ENCODE measurements at regions not wholly inside any gene's neighbourhood (a gene's known extent, or its start where the extent isn't known, plus 50 kb on each side); places are given as distances from the start of the nearest gene placed in this dataset.
A peak's percentile ranks its signal among the peaks of the same experiment; 100 is the strongest.

- peak overlapping the region; percentile 33 for H3K4me2 ChIP-seq (replicated peaks; ENCODE audit: low read depth, low read length, poor library complexity, severe bottlenecking)
- no peak overlapping the region for H3K27ac ChIP-seq (ENCODE audit: low read length in 2 of 2)
- Mint-ChIP-seq H3K4me3 (no peak overlapping the region), H3K27me3 (peaks cover 21% of the 10 kb centered on the region), H3K27ac (no peak overlapping the region), H3K9me3 (ENCODE audit: insufficient read depth) (no peaks in the 10 kb centered on the region), H3K4me1 (peaks cover 20% of the 10 kb centered on the region)
- no CpG with 5 or more reads among the region's 8 CpGs for WGBS (ENCODE audit: insufficient coverage)
- intact Hi-C loops (cut with micrococcal nuclease), result no loop called here
- no peak overlapping the region for H3K9ac ChIP-seq (ENCODE audit: low read length)
- H3K4me1 ChIP-seq (ENCODE audit: control insufficient read depth in 2 of 2, insufficient read depth in 2 of 2, low read length in 2 of 2), result peaks cover 20 to 24% of the 10 kb centered on the region in 2 donors
- no peaks in the 10 kb centered on the region for H3K79me2 ChIP-seq (ENCODE audit: control insufficient read depth, insufficient read depth, low read length)
- H4K20me1 ChIP-seq (ENCODE audit: control insufficient read depth, insufficient read depth, low read length, poor library complexity, severe bottlenecking), result no peaks in the 10 kb centered on the region
- DNase-seq, result peak; percentile 3
- peaks cover 0 to 6% (median 2%) of the 10 kb centered on the region in 4 experiments for H3K27me3 ChIP-seq (replicated peaks in 1 of 4; ENCODE audit: control extremely low read depth in 1 of 4, control insufficient read depth in 3 of 4, insufficient read depth in 4 of 4, low read length in 3 of 4)
- no peaks in the 10 kb centered on the region for H3K36me3 ChIP-seq (replicated peaks in 1 of 2; ENCODE audit: control extremely low read depth in 1 of 2, control insufficient read depth in 1 of 2, extremely low read depth in 1 of 2, insufficient read depth in 2 of 2, low read length in 1 of 2)
- H3K9me3 ChIP-seq (ENCODE audit: control extremely low read depth in 1 of 3, control insufficient read depth in 2 of 3, insufficient read depth in 1 of 3, low read length in 2 of 3), result no peaks in the 10 kb centered on the region
- H2AFZ ChIP-seq (ENCODE audit: insufficient read depth, low read depth, low read length, poor library complexity, severe bottlenecking), result no peak overlapping the region
- POLR2A ChIA-PET, result no interaction called here
- no peak overlapping the region for H3K4me3 ChIP-seq (ENCODE audit: control extremely low read depth in 1 of 5, extremely low read depth in 1 of 5, insufficient read depth in 1 of 5, low read depth in 2 of 5, low read length in 4 of 5)
- TF ChIP-seq, protein P1, sequence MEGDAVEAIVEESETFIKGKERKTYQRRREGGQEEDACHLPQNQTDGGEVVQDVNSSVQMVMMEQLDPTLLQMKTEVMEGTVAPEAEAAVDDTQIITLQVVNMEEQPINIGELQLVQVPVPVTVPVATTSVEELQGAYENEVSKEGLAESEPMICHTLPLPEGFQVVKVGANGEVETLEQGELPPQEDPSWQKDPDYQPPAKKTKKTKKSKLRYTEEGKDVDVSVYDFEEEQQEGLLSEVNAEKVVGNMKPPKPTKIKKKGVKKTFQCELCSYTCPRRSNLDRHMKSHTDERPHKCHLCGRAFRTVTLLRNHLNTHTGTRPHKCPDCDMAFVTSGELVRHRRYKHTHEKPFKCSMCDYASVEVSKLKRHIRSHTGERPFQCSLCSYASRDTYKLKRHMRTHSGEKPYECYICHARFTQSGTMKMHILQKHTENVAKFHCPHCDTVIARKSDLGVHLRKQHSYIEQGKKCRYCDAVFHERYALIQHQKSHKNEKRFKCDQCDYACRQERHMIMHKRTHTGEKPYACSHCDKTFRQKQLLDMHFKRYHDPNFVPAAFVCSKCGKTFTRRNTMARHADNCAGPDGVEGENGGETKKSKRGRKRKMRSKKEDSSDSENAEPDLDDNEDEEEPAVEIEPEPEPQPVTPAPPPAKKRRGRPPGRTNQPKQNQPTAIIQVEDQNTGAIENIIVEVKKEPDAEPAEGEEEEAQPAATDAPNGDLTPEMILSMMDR (IDR thresholded peaks at IDR 0.05), result no peak
- TF ChIP-seq EZH2 (IDR thresholded peaks at IDR 0.05; ENCODE audit: borderline replicate concordance, insufficient read depth, low read depth, low read length, poor library complexity, severe bottlenecking), result no peak
- ATAC-seq (ENCODE audit: low read depth), result no peak
- CTCF ChIA-PET, result interaction anchor here (0.7 kb wide), 1 partner anchor 1701 kb away, joined by 4 read pairs; no protein-coding TSS in a partner anchor
Observed at GRCh38 chr5:107293541-107294210, 377.1 kb downstream of the EFNA5 start.

- no peaks in the 10 kb centered on the region for H3K9me3 ChIP-seq (ENCODE audit: control extremely low read depth in 1 of 3, control insufficient read depth in 2 of 3, insufficient read depth in 1 of 3, low read length in 2 of 3)
- ChIA-PET POLR2A (no interaction called here), CTCF (no interaction called here)
- H3K27ac ChIP-seq (ENCODE audit: low read length in 2 of 2), result no peak overlapping the region
- Mint-ChIP-seq H3K27ac (no peak overlapping the region), H3K4me3 (no peak overlapping the region), H3K27me3 (peaks cover 9% of the 10 kb centered on the region), H3K4me1 (peaks cover 24% of the 10 kb centered on the region), H3K9me3 (ENCODE audit: insufficient read depth) (no peaks in the 10 kb centered on the region)
- no peaks in the 10 kb centered on the region for H4K20me1 ChIP-seq (ENCODE audit: control insufficient read depth, insufficient read depth, low read length, poor library complexity, severe bottlenecking)
- peaks cover 0 to 7% (median 1%) of the 10 kb centered on the region in 4 experiments for H3K27me3 ChIP-seq (replicated peaks in 1 of 4; ENCODE audit: control extremely low read depth in 1 of 4, control insufficient read depth in 3 of 4, insufficient read depth in 4 of 4, low read length in 3 of 4)
- intact Hi-C loops (cut with micrococcal nuclease), result no loop called here
- peaks cover 23 to 29% of the 10 kb centered on the region in 2 donors for H3K4me1 ChIP-seq (ENCODE audit: control insufficient read depth in 2 of 2, insufficient read depth in 2 of 2, low read length in 2 of 2)
- no peak overlapping the region for H3K9ac ChIP-seq (ENCODE audit: low read length)
- TF ChIP-seq EZH2 (IDR thresholded peaks at IDR 0.05; ENCODE audit: borderline replicate concordance, insufficient read depth, low read depth, low read length, poor library complexity, severe bottlenecking), result no peak
- TF ChIP-seq, protein P1 (IDR thresholded peaks at IDR 0.05), result no peak
- no peaks in the 10 kb centered on the region for H3K79me2 ChIP-seq (ENCODE audit: control insufficient read depth, insufficient read depth, low read length)
- H3K36me3 ChIP-seq (replicated peaks in 1 of 2; ENCODE audit: control extremely low read depth in 1 of 2, control insufficient read depth in 1 of 2, extremely low read depth in 1 of 2, insufficient read depth in 2 of 2, low read length in 1 of 2), result no peaks in the 10 kb centered on the region
- DNase-seq (no peak), ATAC-seq (ENCODE audit: low read depth) (no peak)
- no peak overlapping the region for H3K4me3 ChIP-seq (ENCODE audit: control extremely low read depth in 1 of 5, extremely low read depth in 1 of 5, insufficient read depth in 1 of 5, low read depth in 2 of 5, low read length in 4 of 5)
- 92% methylated on average over 3 of the region's 4 CpGs for WGBS (ENCODE audit: insufficient coverage)
- H3K4me2 ChIP-seq (replicated peaks; ENCODE audit: low read depth, low read length, poor library complexity, severe bottlenecking), result no peak overlapping the region
- no peak overlapping the region for H2AFZ ChIP-seq (ENCODE audit: insufficient read depth, low read depth, low read length, poor library complexity, severe bottlenecking)
Observed at GRCh38 chr5:107291866-107292265, 378.9 kb downstream of the EFNA5 start.
